Esophagus muscularis mucosa (tissue), 4 donors: ENCODE measurements at regions not wholly inside any gene's neighbourhood (a gene's known extent, or its start where the extent isn't known, plus 50 kb on each side); places are given as distances from the start of the nearest gene placed in this dataset.
"Not testable (repeated sequence)": the region's sequence is repeated elsewhere in the genome, so short reads cannot be mapped to it uniquely, and the experiment has no call there.

ENCODE experiments used
- DNase-seq: peaks from one replicate; pipeline ENCODE4 v3.0.0-alpha.2; 2017; ENCODE audit errors: extremely low spot score
- H3K27ac ChIP-seq, 4 donors: fragments of 200-600 bp; sonication (generic); replicated peaks in 1 of 4; 1 replicate in 3 of 4; 2 replicates in 1 of 4; pipeline ENCODE4 v1.5.1; 2016 to 2019; ENCODE audit warnings: mild to moderate bottlenecking in 1 of 4
- H3K27me3 ChIP-seq, 4 donors: fragments of 200-600 bp; sonication (generic); one replicate each; pipeline versions ENCODE4 v1.5.1 to v1.6.0; 2016 to 2019
- H3K36me3 ChIP-seq, 4 donors: fragments of 200-600 bp; sonication (generic); one replicate each; pipeline ENCODE4 v1.5.1; 2016 to 2019
- H3K4me1 ChIP-seq, 4 donors: fragments of 200-600 bp; sonication (generic); one replicate each; pipeline ENCODE4 v1.5.1; 2016 to 2019
- H3K4me3 ChIP-seq, 4 donors: fragments of 200-600 bp; sonication (generic); 1 replicate in 2 of 4; 2 replicates in 2 of 4; pipeline ENCODE4 v1.5.1; 2016 to 2019; ENCODE audit warnings: mild to moderate bottlenecking in 4 of 4, moderate library complexity in 1 of 4
- H3K9me3 ChIP-seq, 4 donors: fragments of 200-600 bp; sonication (generic); 1 replicate in 3 of 4; 2 replicates in 1 of 4; pipeline ENCODE4 v1.5.1; 2016 to 2019
- CTCF ChIP-seq, 3 experiments: fragments of 200-600 bp in 2 of 3; fragments of 450-650 bp in 1 of 3; sonication (generic) in 2 of 3; IDR thresholded peaks; one replicate each; pipeline ENCODE4 v1.5.1; 2017 to 2019; ENCODE audit warnings: antibody characterized with exemption in 3 of 3, mild to moderate bottlenecking in 2 of 3, moderate library complexity in 1 of 3
- EP300 ChIP-seq: sonication (generic); formaldehyde crosslinking; IDR thresholded peaks from one replicate; pipeline ENCODE4 v1.6.1; 2017; ENCODE audit warnings: antibody characterized with exemption
- POLR2A ChIP-seq: fragments of 450-650 bp; IDR thresholded peaks from one replicate; pipeline ENCODE4 v1.6.1; 2017; ENCODE audit warnings: antibody characterized with exemption, moderate library complexity, mild to moderate bottlenecking, low read depth
- POLR2AphosphoS5 ChIP-seq, 2 donors: sonication (generic); formaldehyde crosslinking; IDR thresholded peaks; one replicate each; pipeline ENCODE4 v1.6.1; 2017; ENCODE audit warnings: antibody characterized with exemption in 2 of 2
- WGBS: methylation state at CpG from one replicate; pipeline ENCODE4 v1.1.5; 2018; 5-methylcytosine and 5-hydroxymethylcytosine counted together
- intact Hi-C: fragments of 100-400 bp; cut with DNase I; formaldehyde crosslinking; loops from one replicate; pipeline ENCODE4 v1.15.1; 2023

- Histone ChIP-seq H3K36me3 (no peaks in the 10 kb centered on the region), H3K9me3 (peaks cover 0 to 4% (median 0%) of the 10 kb centered on the region in 4 donors), H3K27me3 (no peaks in the 10 kb centered on the region), H3K27ac (no peak overlapping the region), H3K4me1 (no peaks in the 10 kb centered on the region), H3K4me3 (no peak overlapping the region)
- intact Hi-C loops, result no loop called here
- 77% methylated on average over 2 of the region's 2 CpGs for WGBS
- TF ChIP-seq POLR2A (no peak), CTCF (IDR thresholded peaks at IDR 0.05) (no peak), EP300 (no peak), POLR2AphosphoS5 (IDR thresholded peaks at IDR 0.05) (no peak)
- DNase-seq, result no peak
Measured at GRCh38 chr10:56472978-56473377, 111.9 kb upstream of the ZWINT start.

DNA sequence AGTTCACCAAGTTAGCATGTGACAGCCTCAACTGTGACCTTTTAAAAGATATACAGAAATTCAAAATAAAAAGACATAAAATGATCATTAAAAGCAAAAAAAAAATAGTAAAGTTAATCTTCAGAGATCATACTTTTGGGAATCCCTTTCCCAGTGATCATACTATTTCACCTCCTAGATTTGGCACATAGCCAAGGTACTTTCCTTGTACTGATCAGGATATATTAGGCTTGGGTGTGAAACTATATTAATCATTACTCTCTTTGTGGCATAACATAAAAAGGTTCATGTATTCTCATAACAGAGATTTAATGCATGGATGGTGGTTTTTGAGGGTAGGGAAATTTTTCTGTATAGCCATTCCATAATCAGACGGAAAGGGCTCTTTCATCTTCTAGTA, 109.6 kb upstream of the ZWINT start:
- H3K4me3 ChIP-seq, result no peak overlapping the region
- TF ChIP-seq POLR2AphosphoS5 (IDR thresholded peaks at IDR 0.05), result no peak
- TF ChIP-seq POLR2A, result no peak
- no peak for TF ChIP-seq CTCF (IDR thresholded peaks at IDR 0.05)
- no peak for TF ChIP-seq EP300
- H3K9me3 ChIP-seq, result no peaks in the 10 kb centered on the region
- no peaks in the 10 kb centered on the region for H3K36me3 ChIP-seq
- intact Hi-C loops, result no loop called here
- WGBS, result 85% methylated on average over 1 of the region's 1 CpG
- no peaks in the 10 kb centered on the region for H3K4me1 ChIP-seq
- no peak overlapping the region for H3K27ac ChIP-seq
- no peaks in the 10 kb centered on the region for H3K27me3 ChIP-seq
- DNase-seq, result no peak

DNA sequence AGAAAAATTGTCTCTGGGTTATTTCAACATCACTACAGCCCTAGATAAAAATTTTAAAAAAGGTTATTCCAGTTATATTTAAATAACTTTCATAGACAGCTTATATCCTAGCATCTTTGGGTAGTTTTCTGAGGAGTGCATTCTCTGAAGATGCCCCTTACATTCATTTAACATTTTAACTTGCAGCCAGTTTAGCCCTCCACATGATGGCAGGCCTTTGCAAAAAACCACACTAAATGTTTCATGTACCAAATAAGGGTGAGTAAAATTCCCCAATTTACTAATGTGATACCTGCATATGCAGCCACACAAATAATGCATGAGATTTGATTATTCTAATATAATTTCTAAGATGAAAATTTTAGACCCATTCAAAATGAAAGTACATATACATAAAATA, 108.4 kb upstream of the ZWINT start:
- intact Hi-C loops, result no loop called here
- H3K9me3 ChIP-seq, result no peaks in the 10 kb centered on the region
- DNase-seq, result no peak
- H3K27me3 ChIP-seq, result no peaks in the 10 kb centered on the region
- no peaks in the 10 kb centered on the region for H3K36me3 ChIP-seq
- H3K4me3 ChIP-seq, result no peak overlapping the region
- H3K4me1 ChIP-seq, result no peaks in the 10 kb centered on the region
- H3K27ac ChIP-seq, result no peak overlapping the region
- TF ChIP-seq EP300 (no peak), POLR2AphosphoS5 (IDR thresholded peaks at IDR 0.05) (no peak), CTCF (IDR thresholded peaks at IDR 0.05) (no peak), POLR2A (no peak)

DNA sequence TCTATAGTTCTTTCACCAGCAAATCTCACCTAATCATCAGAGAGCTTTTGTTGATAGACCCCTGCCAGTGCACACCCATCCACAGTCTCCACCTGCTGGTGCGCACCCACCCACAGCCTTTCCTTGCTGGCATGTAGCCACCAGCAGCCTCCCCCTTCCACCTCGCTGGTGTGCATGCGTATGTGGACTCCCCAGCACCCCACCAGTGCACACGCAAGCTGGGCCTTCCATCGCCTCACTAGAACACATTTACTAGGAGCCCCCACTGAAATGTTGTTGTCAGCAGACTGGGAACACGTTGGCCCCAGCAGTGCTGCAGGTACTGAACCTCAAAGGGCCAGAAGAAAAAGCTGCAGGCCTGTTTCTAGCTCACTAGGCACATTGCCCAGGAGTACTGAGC, 104.9 kb upstream of the ZWINT start:
- no peak for DNase-seq
- TF ChIP-seq POLR2A (no peak), POLR2AphosphoS5 (IDR thresholded peaks at IDR 0.05) (no peak), CTCF (IDR thresholded peaks at IDR 0.05) (no peak), EP300 (no peak)
- H3K27me3 ChIP-seq, result no peaks in the 10 kb centered on the region
- no peaks in the 10 kb centered on the region for H3K9me3 ChIP-seq
- H3K4me3 ChIP-seq, result no peak overlapping the region
- no peak overlapping the region for H3K27ac ChIP-seq
- WGBS, result 90% methylated on average over 6 of the region's 6 CpGs
- H3K4me1 ChIP-seq, result no peaks in the 10 kb centered on the region
- no peaks in the 10 kb centered on the region for H3K36me3 ChIP-seq
- intact Hi-C loops, result no loop called here

DNA sequence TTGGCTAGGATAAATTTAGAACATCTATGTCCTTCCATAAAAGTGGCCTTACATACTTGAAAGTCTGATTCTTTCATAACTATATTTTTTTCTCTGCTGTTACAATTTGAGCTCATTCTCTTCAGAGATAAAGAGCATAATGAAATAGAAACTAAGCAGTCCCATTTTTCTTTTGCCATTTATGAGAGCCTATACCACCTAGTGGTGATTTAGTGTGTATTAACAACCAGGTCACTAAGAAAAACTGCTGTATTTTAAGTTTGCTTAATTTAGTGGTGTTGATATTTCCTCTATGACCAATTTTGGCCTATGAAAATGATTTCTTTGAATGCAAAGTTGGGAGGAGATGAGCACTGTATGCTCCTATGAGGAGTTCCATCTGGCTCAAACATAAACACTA, 88.7 kb upstream of the ZWINT start:
- no peak overlapping the region for H3K27ac ChIP-seq
- TF ChIP-seq CTCF (IDR thresholded peaks at IDR 0.05), result no peak
- TF ChIP-seq POLR2A, result no peak
- TF ChIP-seq EP300, result no peak
- TF ChIP-seq POLR2AphosphoS5 (IDR thresholded peaks at IDR 0.05), result no peak
- H3K36me3 ChIP-seq, result no peaks in the 10 kb centered on the region
- intact Hi-C loops, result no loop called here
- peaks cover 0 to 3% (median 0%) of the 10 kb centered on the region in 4 donors for H3K9me3 ChIP-seq
- no peaks in the 10 kb centered on the region for H3K27me3 ChIP-seq
- DNase-seq, result no peak
- no peak overlapping the region for H3K4me3 ChIP-seq
- no peaks in the 10 kb centered on the region for H3K4me1 ChIP-seq

- H3K36me3 ChIP-seq, H3K4me3 ChIP-seq, H3K27ac ChIP-seq, H3K9me3 ChIP-seq, H3K27me3 ChIP-seq, H3K4me1 ChIP-seq, DNase-seq, intact Hi-C loops: not testable (repeated sequence)
- 88% methylated on average over 9 of the region's 10 CpGs for WGBS
Measured at GRCh38 chr10:56447613-56448012, 86.6 kb upstream of the ZWINT start.

DNA sequence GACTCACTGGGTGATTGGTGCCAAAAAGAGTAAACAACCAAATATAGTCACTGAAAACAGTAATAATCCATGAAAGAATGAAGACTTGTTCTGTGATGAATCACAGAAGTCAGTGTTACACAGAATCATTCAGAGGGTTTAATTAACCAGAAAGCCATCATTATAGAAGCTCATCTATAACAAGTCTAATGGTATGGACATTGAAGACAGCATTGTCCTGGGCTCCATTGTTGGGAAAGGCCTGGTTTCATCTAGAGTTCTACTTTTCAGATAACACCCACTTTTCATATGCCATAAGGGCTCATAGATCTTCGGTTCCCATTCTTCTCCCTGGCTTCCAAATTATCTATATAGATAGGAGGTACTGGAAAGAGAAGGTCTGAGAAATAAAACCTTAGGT, 80.3 kb upstream of the ZWINT start:
- H3K4me1 ChIP-seq, intact Hi-C loops, H3K27ac ChIP-seq, H3K4me3 ChIP-seq, DNase-seq, H3K36me3 ChIP-seq, H3K9me3 ChIP-seq, H3K27me3 ChIP-seq: not testable (repeated sequence)
- WGBS, result 79% methylated on average over 1 of the region's 1 CpG
